AG10803 (cell line): ENCODE measurements at regions not wholly inside any gene's neighbourhood (a gene's known extent, or its start where the extent isn't known, plus 50 kb on each side); places are given as distances from the start of the nearest gene placed in this dataset.

Source experiments
- DNase-seq: peaks from one replicate; pipeline ENCODE4 v3.0.0; 2010; ENCODE audit warnings: low read depth
- H3K4me3 ChIP-seq: 2 replicates; pipeline ENCODE4 v1.5.1; 2011; ENCODE audit warnings: mild to moderate bottlenecking, low read length, control low read depth
- CTCF ChIP-seq: conservative IDR thresholded peaks from 2 replicates; pipeline ENCODE4 v1.5.1; 2011; ENCODE audit warnings: mild to moderate bottlenecking, low read length, control low read depth, inconsistent platforms

GRCh38 chr16:64287655-64288528 lies 834.0 kb downstream of the CDH11 start:
- no peak for TF ChIP-seq CTCF
- no peak for DNase-seq
- H3K4me3 ChIP-seq = no peak overlapping the region

- TF ChIP-seq CTCF = no peak
- H3K4me3 ChIP-seq = no peak overlapping the region
- DNase-seq = no peak
Observed at GRCh38 chr16:64282181-64282580, 839.7 kb downstream of the CDH11 start.

- no peak for TF ChIP-seq CTCF
- H3K4me3 ChIP-seq = no peak overlapping the region
- DNase-seq = no peak
Observed at GRCh38 chr16:64280317-64280716, 841.5 kb downstream of the CDH11 start.

GRCh38 chr16:64278196-64278595 lies 843.7 kb downstream of the CDH11 start:
- no peak for TF ChIP-seq CTCF
- DNase-seq = peak; percentile 43
- no peak overlapping the region for H3K4me3 ChIP-seq

- no peak overlapping the region for H3K4me3 ChIP-seq
- peak; percentile 9 for DNase-seq
- TF ChIP-seq CTCF = no peak
Observed at GRCh38 chr16:64276646-64277045, 845.2 kb downstream of the CDH11 start.

GRCh38 chr16:64272028-64272427 lies 849.8 kb downstream of the CDH11 start:
- TF ChIP-seq CTCF = no peak
- H3K4me3 ChIP-seq = no peak overlapping the region
- no peak for DNase-seq

GRCh38 chr16:64269756-64270155 lies 852.1 kb downstream of the CDH11 start:
- DNase-seq = peak; percentile 38
- H3K4me3 ChIP-seq = no peak overlapping the region
- TF ChIP-seq CTCF = no peak
